HTR-8/SVneo (cell line): ENCODE measurements at regions not wholly inside any gene's neighbourhood (a gene's known extent, or its start where the extent isn't known, plus 50 kb on each side); places are given as distances from the start of the nearest gene placed in this dataset.
"Not testable (repeated sequence)": the region's sequence is repeated elsewhere in the genome, so short reads cannot be mapped to it uniquely, and the experiment has no call there.

Source experiments
- DNase-seq: peaks from one replicate; pipeline ENCODE4 v3.0.0; 2011; ENCODE audit warnings: low spot score, mixed read lengths; ENCODE audit not compliant: insufficient read length
- FAIRE-seq: peaks from 2 replicates; lab custom pipeline; 2011; peaks lifted over from hg19 to GRCh38; lab: Jason Lieb, UNC

- not testable (repeated sequence) for FAIRE-seq, DNase-seq
These were observed 319.5 kb upstream of the CHRNA7 start for GRCh38 chr15:31710806-31711205.

GRCh38 chr15:31715208-31715607 lies 315.1 kb upstream of the CHRNA7 start:
- FAIRE-seq, DNase-seq: not testable (repeated sequence)

GRCh38 chr15:31718625-31719024 lies 311.7 kb upstream of the CHRNA7 start:
- DNase-seq, FAIRE-seq: not testable (repeated sequence)

- DNase-seq, FAIRE-seq: not testable (repeated sequence)
These were observed 310.8 kb upstream of the CHRNA7 start for GRCh38 chr15:31719396-31720022.

- not testable (repeated sequence) for DNase-seq, FAIRE-seq
These were observed 307.3 kb upstream of the CHRNA7 start for GRCh38 chr15:31723019-31723418.

GRCh38 chr15:31724903-31725302 lies 305.4 kb upstream of the CHRNA7 start:
- not testable (repeated sequence) for DNase-seq, FAIRE-seq

- not testable (repeated sequence) for FAIRE-seq
These were observed 304.7 kb upstream of the CHRNA7 start for GRCh38 chr15:31725619-31726018.

GRCh38 chr15:31727612-31728011 lies 302.7 kb upstream of the CHRNA7 start:
- no peak for FAIRE-seq
- no peak for DNase-seq

More at GRCh38 chr15:31725619-31726018, 304.7 kb upstream of the CHRNA7 start:
- DNase-seq = not testable (repeated sequence)

- DNase-seq (no peak), FAIRE-seq (no peak)
These were observed 297.6 kb upstream of the CHRNA7 start for GRCh38 chr15:31732726-31733125.

- FAIRE-seq = no peak
- no peak for DNase-seq
These were observed 296.9 kb upstream of the CHRNA7 start for GRCh38 chr15:31733424-31733823.

- DNase-seq (no peak), FAIRE-seq (no peak)
These were observed 290.1 kb upstream of the CHRNA7 start for GRCh38 chr15:31740203-31740602.

GRCh38 chr15:31745841-31746240 lies 284.5 kb upstream of the CHRNA7 start:
- no peak for FAIRE-seq
- DNase-seq = no peak

GRCh38 chr15:31752065-31752762 lies 278.1 kb upstream of the CHRNA7 start:
- DNase-seq (no peak), FAIRE-seq (no peak)

GRCh38 chr15:31752905-31753304 lies 277.4 kb upstream of the CHRNA7 start:
- no peak for FAIRE-seq

GRCh38 chr15:31758126-31758525 lies 272.2 kb upstream of the CHRNA7 start:
- FAIRE-seq (no peak), DNase-seq (no peak)

More at GRCh38 chr15:31752905-31753304, 277.4 kb upstream of the CHRNA7 start:
- DNase-seq = no peak

- FAIRE-seq = no peak
These were observed 262.3 kb upstream of the CHRNA7 start for GRCh38 chr15:31768055-31768454.

GRCh38 chr15:31774045-31774444 lies 256.3 kb upstream of the CHRNA7 start:
- no peak for DNase-seq
- no peak for FAIRE-seq

More at GRCh38 chr15:31768055-31768454, 262.3 kb upstream of the CHRNA7 start:
- no peak for DNase-seq

- FAIRE-seq = no peak
These were observed 254.3 kb upstream of the CHRNA7 start for GRCh38 chr15:31776039-31776438.

GRCh38 chr15:31781261-31781660 lies 249.1 kb upstream of the CHRNA7 start:
- no peak for FAIRE-seq
- DNase-seq = no peak

More at GRCh38 chr15:31776039-31776438, 254.3 kb upstream of the CHRNA7 start:
- no peak for DNase-seq

GRCh38 chr15:31782016-31782783 lies 248.1 kb upstream of the CHRNA7 start:
- no peak for FAIRE-seq

GRCh38 chr15:31782951-31783350 lies 247.4 kb upstream of the CHRNA7 start:
- DNase-seq = no peak
- no peak for FAIRE-seq

More at GRCh38 chr15:31782016-31782783, 248.1 kb upstream of the CHRNA7 start:
- no peak for DNase-seq
